ENCODE measurements at regions not wholly inside any gene's neighbourhood (a gene's known extent, or its start where the extent isn't known, plus 50 kb on each side); places are given as distances from the start of the nearest gene placed in this dataset.

GRCh38 chr4:66016240-66016639, 346.0 kb upstream of the EPHA5 start:
- TF ChIP-seq EZH2 (IDR thresholded peaks at IDR 0.05; ENCODE audit: insufficient read depth, poor library complexity, severe bottlenecking) (no peak), EZH2phosphoT487 (IDR thresholded peaks at IDR 0.05; ENCODE audit: insufficient read depth, low read depth) (no peak)

Data from GM23248 (cell line).